Neural progenitor cell (in vitro differentiated cells): ENCODE measurements at regions not wholly inside any gene's neighbourhood (a gene's known extent, or its start where the extent isn't known, plus 50 kb on each side); places are given as distances from the start of the nearest gene placed in this dataset.

Source experiments
- EZH2 ChIP-seq: fragments of 200-600 bp; sonication (generic); IDR thresholded peaks from 2 replicates; pipeline ENCODE4 v1.6.1; 2017; ENCODE audit warnings: antibody characterized with exemption, mild to moderate bottlenecking, moderate library complexity
- EZH2phosphoT487 ChIP-seq: fragments of 200-600 bp; sonication (generic); IDR thresholded peaks from 2 replicates; pipeline ENCODE4 v1.6.1; 2017; ENCODE audit warnings: antibody characterized with exemption
- TF ChIP-seq, protein P1 (sequence below): fragments of 200-600 bp; sonication (generic); IDR thresholded peaks from 2 replicates; pipeline ENCODE4 v1.5.1; 2017; ENCODE audit warnings: antibody characterized with exemption, mild to moderate bottlenecking

DNA sequence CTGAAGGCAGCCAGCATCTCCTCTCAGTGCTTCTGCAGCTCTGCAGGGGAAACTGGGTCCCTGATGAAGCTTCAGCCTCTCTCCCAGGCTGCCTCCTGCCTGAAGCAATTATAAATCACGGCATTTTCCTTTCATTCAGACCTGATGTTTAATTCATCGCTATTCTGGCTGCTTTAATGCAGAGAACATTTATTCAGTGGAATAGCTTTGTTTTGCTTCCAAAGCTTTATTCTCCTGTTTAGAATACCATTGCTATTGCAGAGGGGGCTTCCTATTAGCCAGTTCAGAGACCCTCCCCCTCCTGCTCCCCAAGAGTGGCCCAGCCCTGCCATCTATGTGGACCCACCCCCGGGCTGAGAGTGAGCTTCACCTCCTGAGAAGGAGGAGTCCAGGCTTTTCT lies 255.6 kb downstream of the LRFN2 start:
- TF ChIP-seq, protein P1, sequence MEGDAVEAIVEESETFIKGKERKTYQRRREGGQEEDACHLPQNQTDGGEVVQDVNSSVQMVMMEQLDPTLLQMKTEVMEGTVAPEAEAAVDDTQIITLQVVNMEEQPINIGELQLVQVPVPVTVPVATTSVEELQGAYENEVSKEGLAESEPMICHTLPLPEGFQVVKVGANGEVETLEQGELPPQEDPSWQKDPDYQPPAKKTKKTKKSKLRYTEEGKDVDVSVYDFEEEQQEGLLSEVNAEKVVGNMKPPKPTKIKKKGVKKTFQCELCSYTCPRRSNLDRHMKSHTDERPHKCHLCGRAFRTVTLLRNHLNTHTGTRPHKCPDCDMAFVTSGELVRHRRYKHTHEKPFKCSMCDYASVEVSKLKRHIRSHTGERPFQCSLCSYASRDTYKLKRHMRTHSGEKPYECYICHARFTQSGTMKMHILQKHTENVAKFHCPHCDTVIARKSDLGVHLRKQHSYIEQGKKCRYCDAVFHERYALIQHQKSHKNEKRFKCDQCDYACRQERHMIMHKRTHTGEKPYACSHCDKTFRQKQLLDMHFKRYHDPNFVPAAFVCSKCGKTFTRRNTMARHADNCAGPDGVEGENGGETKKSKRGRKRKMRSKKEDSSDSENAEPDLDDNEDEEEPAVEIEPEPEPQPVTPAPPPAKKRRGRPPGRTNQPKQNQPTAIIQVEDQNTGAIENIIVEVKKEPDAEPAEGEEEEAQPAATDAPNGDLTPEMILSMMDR = no peak
- TF ChIP-seq EZH2 (no peak), EZH2phosphoT487 (no peak)
